GM19397 (cell line): ENCODE measurements at regions not wholly inside any gene's neighbourhood (a gene's known extent, or its start where the extent isn't known, plus 50 kb on each side); places are given as distances from the start of the nearest gene placed in this dataset.

Experiments used
- ATAC-seq: cut with Tn5 transposase; IDR thresholded peaks from one replicate; pipeline ENCODE4 v1.9.1; 2021; ENCODE audit warnings: mild to moderate bottlenecking, moderate library complexity; ENCODE audit not compliant: unreplicated experiment

DNA sequence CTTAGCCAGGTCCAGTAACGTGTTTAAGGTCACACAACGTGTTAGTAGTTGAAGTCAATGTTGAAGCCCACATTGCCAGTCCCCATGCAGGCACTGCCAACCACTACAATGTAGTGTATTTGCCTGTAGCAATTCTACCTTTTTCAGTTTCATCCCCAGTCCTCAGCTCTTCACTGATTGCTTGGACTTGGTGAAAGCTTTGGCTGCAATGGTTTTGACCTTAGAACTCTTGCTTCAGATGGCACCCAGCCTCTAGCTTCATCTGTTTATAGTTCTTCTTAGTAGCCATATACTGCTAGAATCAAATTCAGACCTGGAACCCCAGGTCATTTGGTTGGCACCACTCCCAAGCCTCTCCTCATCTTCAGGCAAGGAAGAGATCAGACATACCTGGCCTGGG is 345.4 kb upstream of the SEMA6D start:
- no peak for ATAC-seq

DNA sequence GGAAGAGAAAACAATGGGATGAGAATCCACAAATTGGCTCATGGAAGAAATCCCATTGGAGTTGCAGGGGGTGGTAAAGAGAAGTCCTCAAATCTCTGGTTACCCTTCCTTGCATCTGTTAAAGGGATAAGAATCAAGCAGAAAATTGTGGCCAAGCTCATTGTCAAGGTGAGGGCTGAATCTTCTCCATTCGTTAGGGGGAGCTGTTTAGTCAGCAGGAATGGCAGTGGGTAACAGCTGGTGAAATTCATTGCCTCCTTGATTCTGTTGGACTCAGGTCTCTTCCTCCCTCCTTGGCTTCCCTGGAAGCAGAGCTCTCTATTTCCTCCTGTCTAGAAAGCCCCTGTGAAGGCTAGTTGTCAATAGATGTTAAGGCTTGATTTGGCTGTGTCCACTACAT is 343.1 kb upstream of the SEMA6D start:
- ATAC-seq: no peak

DNA sequence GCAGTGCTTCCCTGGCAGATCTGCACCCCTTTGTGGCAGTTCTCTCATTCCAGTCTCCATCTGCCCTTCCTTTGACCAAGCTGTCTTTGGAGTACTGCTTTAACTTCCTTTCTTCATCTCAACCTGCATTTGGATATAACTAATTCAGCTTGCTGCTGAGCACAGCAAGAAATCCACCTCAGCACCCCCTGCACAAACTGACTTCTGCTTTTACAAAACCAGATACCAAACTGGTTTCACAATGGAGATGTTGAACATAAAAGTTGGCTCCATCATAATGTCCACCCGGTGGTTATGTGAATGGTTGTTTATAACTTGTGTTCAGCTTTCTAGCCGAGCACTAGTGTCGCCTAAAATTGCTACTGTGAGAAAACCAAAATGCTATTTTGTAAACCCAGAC is 341.1 kb upstream of the SEMA6D start:
- ATAC-seq: no peak

DNA sequence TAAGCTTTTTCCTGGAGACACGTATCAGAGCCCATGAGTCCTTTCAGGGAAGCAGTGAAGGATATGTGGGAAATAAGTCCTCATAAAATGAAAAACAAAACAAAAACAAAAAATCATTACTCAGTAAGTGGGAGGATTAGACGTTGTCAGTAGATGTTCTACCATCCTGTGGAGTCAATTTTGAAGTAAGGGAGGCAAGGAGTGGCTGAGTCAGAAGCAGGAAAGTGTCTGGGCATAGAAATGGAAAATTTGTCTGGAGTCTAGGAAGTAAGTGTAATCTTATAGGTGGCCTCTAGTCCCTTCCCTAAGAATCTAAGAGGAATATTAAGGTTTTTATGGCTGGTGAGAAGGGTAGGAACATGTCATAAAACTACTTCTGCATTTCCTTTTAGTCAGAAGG is 339.8 kb upstream of the SEMA6D start:
- ATAC-seq: no peak

DNA sequence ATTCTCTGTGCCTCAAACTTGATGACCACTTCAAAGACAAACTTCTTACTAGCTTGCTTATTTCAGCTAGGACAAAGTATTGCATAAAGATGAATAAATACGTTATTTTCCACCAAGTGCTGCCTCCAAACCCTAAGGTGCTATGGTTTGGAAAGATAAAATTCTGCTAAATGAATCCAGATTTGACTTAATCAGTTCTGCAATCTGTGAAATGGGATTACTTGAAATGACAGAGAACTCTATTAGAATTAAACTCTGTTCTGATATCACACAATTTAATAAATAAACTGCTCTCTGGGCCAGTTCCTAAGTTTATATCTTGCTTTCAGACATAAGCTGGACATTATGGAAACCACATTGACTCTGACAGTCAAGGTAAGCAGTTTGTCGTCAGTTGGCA is 338.8 kb upstream of the SEMA6D start:
- ATAC-seq: no peak

DNA sequence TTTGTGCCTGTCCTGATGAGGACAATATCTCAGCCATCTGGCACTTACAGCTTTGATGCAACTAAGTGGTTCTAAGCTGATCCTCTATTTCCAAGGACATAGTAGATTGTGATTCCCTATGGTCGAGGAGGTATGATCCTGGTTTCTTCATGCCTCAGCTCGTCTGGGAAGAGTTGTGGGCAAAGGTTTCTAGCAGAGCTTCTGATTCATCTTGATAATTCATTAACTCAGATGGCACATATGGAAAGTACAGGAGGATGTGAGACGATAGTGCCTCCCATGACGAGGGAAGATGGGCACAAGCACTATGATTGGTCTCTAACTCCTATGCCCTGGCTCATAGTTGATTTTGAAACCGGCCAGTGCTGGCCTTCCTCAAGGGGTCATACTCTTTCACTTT is 334.2 kb upstream of the SEMA6D start:
- no peak for ATAC-seq

DNA sequence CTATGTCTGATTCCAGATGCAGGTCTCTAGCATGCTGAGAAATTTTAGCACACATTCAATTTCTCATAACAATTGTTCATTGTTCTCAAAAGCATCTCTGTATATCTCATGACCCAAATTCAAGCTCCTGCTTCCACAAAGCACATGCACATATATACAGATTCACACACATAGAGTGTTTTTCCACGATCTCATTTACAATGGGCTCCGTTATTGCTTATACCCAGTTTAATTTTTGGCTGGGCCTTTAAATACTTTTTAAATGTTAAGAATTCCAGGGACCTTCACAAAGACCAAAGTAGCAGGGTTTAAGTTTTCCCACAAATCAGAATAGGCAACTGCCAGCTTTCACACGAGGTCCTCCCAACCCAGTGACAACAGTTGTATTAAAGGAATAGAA is 333.5 kb upstream of the SEMA6D start:
- no peak for ATAC-seq

DNA sequence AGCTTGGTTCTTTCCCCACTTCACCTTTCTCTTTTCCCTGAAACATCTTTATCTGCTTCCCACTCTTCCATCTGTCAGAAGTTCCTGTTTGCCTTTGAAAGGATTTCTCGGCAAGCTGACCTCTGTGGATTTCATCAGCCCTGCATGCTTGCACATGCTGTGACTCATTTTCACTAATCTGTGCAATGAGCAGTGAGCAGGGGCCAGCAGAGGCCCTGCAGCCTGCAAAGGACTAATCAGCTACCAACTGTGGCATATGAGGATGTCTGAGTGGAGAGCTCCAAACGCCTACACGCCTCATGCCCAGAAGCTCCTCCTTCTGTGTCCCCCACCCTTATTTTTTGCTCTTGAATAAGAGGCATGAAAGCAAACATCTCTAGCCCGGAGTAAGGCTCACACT is 333.0 kb upstream of the SEMA6D start:
- no peak for ATAC-seq

DNA sequence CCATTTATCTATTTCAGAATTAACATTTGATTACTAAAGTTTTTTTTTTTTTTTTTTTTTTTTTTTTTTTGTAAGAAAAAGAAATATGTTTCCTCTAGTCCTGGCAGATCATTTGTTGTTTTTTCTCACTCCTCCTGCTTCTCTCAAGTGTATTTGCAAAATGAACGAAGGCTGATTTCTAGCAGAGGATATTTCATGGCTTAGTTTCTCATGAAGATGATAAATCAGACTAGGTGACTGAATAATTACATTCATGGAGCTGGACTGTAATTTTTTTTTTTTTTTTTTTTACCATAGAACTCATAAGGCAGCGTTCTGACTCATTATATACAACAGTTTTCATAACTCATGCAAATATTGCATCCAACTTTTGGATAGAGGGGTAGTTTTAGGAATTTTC is 332.5 kb upstream of the SEMA6D start:
- no peak for ATAC-seq

DNA sequence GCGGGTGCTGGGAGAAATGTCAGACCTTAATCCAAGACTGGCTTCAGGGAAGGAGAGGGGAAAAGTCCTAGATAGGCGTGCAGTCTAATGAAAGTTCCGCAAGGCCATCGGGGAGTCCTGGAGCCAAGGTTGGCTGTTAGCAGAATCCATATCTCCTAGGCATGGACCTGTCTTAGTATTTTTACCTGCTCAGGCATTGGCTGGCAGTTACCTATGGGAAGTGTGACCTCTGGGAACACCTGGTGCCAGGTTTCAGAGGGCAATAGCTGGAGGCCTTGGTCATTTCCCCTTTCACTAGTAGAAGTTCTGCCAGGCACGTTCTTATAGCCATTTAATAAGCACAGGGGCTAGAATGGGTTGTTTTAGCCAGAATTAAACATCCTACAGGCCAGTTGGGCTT is 330.8 kb upstream of the SEMA6D start:
- ATAC-seq: no peak

DNA sequence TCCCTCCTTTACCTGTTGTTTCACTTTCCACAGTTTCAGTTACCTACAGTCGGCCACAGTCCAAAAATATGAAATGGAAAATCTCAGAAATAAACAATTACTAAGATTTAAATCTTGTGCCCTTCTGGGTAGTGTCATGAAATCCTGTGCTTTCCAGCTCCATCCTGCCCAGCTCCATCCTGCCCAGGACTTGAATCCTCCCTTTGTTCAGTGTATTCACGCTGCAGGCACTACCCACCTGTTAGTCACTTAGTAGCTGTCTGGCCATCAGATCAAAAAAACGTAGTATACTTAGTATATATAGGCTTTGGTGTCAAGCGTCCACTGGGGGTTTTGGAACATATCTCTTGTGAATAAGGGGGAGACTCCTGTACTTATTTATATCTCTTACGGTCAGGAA is 329.0 kb upstream of the SEMA6D start:
- ATAC-seq: no peak

DNA sequence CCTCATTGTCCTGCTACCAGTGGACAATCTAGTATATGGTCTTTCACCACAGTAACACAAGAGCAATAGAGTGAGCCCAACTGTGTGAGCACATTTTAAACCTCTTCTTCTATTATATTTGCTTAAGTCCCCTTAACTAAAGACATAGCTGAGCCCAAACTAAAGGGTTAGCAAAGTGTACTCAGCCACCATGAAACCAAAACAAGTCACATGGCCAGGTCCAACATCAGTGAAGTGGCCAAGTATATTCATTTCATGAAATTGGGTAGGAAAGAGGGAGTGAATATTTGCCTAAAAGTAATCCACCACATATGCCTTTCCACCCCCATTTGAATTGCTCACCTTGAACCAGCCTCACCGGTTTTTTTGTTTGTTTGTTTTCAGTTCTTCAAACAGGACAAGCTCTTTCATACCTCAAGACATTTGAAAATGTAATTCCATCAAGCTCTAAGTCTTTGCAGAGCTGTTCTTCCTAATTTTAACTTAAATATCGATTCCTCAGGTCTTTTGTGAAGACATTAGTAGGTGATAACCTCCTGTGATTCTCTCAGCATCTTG is 327.0 kb upstream of the SEMA6D start:
- no peak for ATAC-seq

DNA sequence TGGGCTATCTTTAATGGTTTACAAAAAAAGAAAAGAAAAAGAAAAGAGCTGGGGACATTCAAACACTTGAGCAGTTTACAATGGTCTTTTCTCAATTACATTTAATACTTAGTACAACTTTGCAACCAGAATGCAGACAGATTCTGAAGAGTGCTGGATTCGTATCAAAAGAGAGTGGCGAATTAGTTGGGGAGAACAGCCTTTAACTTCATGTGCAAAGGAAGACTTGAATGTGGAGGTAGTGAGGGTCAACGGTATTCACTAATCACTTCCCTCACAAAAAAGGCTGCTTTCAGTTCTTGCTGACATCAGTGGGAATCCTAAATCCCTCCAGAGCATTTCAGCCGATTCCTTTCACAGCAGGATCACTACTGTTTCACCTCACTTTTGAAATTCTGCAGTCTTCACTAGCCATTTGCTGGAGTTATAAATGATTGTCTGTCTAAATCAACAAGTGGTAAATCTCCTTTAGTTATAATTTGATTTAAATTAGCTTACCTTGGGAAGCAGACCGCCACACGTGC is 323.0 kb upstream of the SEMA6D start:
- no peak for ATAC-seq

DNA sequence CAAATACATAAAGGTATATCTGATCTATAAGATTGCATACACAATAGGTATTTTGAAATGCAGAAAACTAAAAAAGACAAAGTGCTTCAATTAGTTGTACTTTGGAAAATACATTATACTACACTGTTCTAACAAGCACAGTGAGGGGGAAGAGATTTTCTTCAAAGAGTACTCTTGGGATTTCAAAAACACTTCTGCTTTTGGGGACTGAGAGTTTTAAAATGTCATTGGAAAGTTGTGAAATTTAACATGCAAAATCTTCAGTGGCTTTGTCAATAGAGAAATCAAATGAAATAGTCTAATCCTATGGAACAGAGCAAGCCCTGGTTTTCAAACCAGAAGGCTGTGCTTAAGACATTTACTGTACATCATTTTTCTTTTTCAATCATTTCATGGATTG is 322.2 kb upstream of the SEMA6D start:
- ATAC-seq: no peak

DNA sequence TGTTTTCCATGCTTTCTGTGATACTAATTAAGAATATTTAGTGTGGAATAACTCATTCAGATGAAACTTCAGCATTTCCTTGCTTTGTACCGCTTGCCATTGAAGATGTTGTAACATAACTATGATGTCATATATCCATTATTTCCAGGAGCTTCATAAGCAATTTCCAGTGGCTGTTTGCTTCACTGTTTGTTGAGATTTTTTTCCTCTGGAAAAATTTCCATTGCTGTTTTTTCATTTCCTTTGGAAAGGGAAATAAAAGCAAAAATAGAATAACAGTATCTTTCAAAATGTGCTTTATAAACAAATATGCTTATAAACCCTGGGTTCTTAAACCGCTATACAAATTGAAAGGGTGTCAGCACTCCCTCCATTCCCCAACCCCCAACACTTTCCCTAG is 319.6 kb upstream of the SEMA6D start:
- no peak for ATAC-seq

DNA sequence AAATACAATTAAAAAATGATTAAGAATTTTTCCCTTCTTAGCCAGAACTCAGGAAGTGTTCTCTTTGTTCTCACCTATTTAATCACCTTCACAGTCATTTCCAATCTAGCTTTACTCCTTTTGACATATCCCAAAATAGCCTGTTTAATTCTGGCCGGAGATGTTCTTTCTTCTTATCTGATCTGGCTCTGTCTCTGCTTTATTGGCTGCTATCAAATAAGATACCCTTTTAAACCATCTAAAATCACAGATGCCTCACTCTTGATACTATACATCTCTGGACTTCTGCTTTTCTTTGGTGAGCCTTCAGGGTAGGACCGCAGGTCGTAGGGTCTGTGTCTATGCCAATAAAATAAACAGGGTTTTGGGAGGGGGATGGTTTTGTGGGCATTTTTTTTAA is 319.2 kb upstream of the SEMA6D start:
- no peak for ATAC-seq

DNA sequence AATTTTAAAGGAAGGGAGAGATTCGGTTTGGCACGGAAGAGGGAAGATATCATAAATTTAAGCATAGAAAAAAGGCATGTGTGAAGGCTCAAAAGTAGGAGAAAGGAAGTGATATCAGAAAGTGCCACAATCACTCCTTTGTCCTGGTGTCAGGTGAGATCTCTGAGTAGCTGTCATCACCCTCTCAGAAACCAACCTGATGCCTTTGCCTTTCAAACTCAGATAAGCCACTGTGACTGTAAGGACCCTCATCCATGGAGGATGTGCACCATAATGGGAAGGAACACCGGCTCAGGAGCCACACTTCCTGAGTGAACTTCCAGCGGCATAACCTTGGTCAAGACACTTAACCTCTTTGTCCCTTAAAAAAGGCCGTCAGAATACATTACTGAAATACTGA is 318.7 kb upstream of the SEMA6D start:
- ATAC-seq: no peak

DNA sequence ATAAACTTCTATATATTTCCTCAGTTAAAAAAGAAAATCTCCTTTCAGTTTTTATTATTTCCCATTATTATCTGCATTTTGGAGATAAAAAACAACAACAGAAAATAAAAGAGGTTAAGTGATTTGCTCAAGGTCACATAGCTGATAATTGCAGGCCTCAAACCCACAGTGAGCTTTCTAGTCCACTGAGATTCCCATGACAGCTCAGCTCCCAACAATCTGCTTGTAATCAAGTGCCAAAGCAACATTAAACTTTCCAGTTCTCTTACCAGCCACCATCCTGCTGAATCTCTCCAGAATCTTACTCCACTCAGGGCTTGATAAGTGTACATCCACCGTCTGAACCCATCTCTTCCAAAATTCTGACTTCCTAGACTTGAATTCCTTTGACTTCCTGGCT is 318.2 kb upstream of the SEMA6D start:
- ATAC-seq: no peak

DNA sequence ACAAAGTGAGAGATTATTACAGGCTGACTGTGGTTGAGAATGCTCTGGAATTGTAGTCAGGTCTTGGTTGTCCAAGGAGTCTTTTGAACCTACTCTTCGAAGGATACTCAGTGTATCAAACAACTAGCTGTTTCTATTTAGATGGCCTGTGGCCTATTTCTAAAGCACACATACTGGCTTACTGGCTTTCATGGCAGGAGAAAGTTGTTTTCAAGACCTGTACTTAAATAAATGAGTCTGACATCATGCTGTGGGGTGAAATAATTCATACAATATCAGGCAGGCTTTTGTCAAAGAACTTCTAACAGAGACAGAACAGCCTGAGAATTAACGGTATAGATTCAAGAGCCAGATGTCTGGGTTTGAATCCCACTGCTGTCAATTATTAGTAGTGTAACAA is 316.7 kb upstream of the SEMA6D start:
- ATAC-seq: no peak

DNA sequence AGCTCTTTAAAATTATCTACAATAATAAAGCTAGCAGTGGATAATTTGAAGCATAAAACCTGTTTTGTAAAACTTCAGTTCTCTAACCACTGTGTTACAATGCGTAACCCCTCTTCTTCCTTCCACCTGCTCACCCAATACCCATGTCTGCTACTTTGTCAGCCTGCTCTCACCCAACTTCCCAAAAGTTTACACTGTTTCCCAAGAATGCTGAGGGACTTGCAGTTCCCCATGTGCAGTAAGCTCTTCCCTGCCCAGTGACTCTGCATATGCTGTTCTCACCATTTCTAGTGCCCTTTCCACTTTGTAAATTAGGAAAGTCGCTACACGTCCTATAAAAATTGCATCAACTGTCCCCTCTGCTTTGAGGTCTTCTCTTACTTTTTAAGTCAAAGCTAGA is 315.9 kb upstream of the SEMA6D start:
- ATAC-seq: no peak

DNA sequence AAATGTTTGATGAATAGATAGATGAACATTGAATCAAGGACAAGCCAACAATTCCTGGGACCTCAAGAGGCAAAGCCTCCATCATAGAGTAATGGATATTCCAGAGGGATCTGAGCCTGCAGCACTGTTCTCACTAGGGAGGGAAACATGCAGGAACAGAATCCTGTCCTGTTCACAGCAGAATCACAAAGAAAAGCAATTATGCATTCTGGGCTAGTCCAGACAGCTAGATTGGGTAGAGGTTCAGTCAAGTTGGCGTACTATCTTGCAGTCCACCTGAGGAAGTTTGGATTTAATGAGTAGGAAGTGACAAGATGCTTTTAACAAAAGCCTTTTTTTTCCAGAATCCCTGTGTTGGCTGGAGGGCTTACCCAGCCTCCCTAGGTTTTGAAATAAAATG is 314.5 kb upstream of the SEMA6D start:
- no peak for ATAC-seq

DNA sequence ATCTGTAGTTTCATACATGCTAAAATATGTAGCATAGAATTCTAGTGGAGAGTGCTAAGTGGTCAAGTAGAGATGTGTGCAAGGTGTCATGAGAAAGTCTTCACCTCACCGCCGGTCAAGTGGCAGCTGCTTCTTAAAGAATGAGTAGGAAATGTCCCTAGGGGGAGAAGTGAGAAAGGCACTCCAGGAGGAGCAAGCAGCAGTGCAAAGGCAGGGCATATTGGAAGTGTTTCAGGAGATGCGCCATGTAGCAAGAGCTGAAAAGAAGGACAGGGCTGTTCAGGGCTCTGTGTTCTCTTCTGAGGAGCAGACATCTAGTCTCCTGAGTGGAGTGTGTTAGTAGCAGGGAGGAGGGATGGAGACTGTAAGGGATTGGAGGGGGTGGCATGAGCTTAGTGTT is 312.4 kb upstream of the SEMA6D start:
- ATAC-seq: no peak

DNA sequence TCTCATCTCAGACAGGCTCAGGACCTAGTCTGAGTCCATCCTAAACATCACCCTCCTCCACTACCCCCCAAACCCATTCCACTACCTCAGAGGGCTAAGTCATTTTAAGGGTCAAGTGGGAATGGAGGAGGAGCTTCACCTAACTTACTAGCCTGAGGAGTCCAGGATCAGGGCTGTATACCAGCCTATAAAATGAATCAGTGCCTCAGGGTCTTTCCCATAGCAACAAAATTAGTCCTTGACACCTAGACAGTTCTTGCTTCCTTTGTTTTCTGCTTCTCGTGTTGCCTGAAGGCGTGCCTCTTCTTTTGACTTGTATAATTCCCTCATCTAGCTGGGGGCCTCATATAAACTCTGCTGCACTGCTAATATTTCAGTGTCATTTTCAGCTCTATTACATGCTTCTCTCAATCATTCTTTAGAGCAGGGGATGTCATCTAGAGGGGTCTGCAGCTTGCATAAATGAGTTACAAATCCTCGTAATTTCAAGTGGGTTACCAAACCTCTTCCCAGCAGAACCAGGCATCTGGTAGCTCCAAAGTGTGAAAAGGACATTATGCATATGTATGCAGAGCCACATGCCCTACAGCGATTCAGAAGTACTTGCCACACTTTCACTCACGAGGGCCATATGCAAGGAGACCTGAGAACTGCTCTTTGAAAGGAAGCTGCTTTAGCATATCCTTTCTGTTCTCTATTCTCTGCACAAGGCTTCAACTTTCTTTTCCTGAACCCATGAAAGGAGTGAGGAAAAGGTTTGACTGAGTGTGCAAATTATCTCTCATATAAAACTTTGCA is 311.7 kb upstream of the SEMA6D start:
- ATAC-seq: no peak
